GM12878 (cell line): ENCODE measurements at regions not wholly inside any gene's neighbourhood (a gene's known extent, or its start where the extent isn't known, plus 50 kb on each side); places are given as distances from the start of the nearest gene placed in this dataset.

Experiments used
- ATAC-seq: fragments of 200-7000 bp; cut with Tn5 transposase; 3 replicates; pipeline ENCODE4 v1.9.1; 2020; ENCODE audit warnings: mild to moderate bottlenecking, moderate library complexity
- BruUV-seq: library from RNA; stranded (reverse); fragments of 400-500 nt; replicated peaks from 2 replicates; lab custom pipeline; 2021; lab: Mats Ljungman, UMichigan
- CTCF ChIA-PET: fragments of 300-600 bp; sonication (Branson Sonifier 250); formaldehyde crosslinking; extraction: SDS; loops from one replicate; lab custom pipeline; 2021; ENCODE audit warnings: inconsistent platforms; lab: Yijun Ruan, JAX
- POLR2A ChIA-PET: fragments of 350-600 bp; formaldehyde crosslinking; extraction: SDS; loops from one replicate; lab custom pipeline; 2021; ENCODE audit warnings: inconsistent platforms; lab: Charles Lee
- RAD21 ChIA-PET: fragments of 300-600 bp; sonication (Branson Sonifier 250); formaldehyde crosslinking; loops from one replicate; lab custom pipeline; 2023; ENCODE audit warnings: antibody characterized with exemption; ENCODE audit not compliant: unreplicated experiment; lab: Charles Lee
- SMC1A ChIA-PET: fragments of 300-600 bp; sonication (Branson Sonifier 250); formaldehyde crosslinking; loops from one replicate; lab custom pipeline; 2023; ENCODE audit not compliant: unreplicated experiment, uncharacterized antibody; lab: Charles Lee
- DNase-seq: peaks from one replicate; pipeline ENCODE4 v3.0.0-alpha.2; 2011; ENCODE audit warnings: low read depth, low spot score
- FAIRE-seq: peaks from 3 replicates; lab custom pipeline; 2011; peaks lifted over from hg19 to GRCh38; lab: Jason Lieb, UNC
- H2AFZ ChIP-seq: 2 replicates; pipeline ENCODE4 v1.6.0; 2011; ENCODE audit warnings: low read depth, low read length, control low read depth; ENCODE audit not compliant: control insufficient read depth
- H3K27ac ChIP-seq: 2 replicates; pipeline ENCODE4 v1.5.1; 2011; ENCODE audit warnings: control low read depth; ENCODE audit not compliant: control insufficient read depth, insufficient read depth
- H3K27me3 ChIP-seq, 2 experiments: replicated peaks in 1 of 2; 2 replicates each; pipeline versions ENCODE4 v1.6.0 to v1.6.1; 2011; ENCODE audit warnings: low read length in 1 of 2; ENCODE audit not compliant: control insufficient read depth in 2 of 2, insufficient read depth in 2 of 2
- H3K36me3 ChIP-seq, 2 experiments: 2 replicates each; pipeline ENCODE4 v1.5.1; 2011; ENCODE audit warnings: low read length in 1 of 2; ENCODE audit not compliant: control insufficient read depth in 2 of 2, insufficient read depth in 2 of 2
- H3K4me1 ChIP-seq: 2 replicates; pipeline ENCODE4 v1.6.1; 2011; ENCODE audit warnings: mild to moderate bottlenecking, low read length, moderate library complexity, mixed read lengths; ENCODE audit not compliant: control insufficient read depth, insufficient read depth
- H3K4me2 ChIP-seq: 2 replicates; pipeline ENCODE4 v1.6.0; 2011; ENCODE audit warnings: control low read depth; ENCODE audit not compliant: control insufficient read depth, insufficient read depth
- H3K4me3 ChIP-seq: fragments of 200-600 bp; sonication (generic); 2 replicates; pipeline ENCODE4 v1.5.1; 2016
- H3K79me2 ChIP-seq: 2 replicates; pipeline ENCODE4 v1.6.0; 2011; ENCODE audit warnings: low read length; ENCODE audit not compliant: control insufficient read depth, insufficient read depth
- H3K9ac ChIP-seq: 2 replicates; pipeline ENCODE4 v1.8.0; 2011; ENCODE audit warnings: low read length, control low read depth, mixed read lengths; ENCODE audit not compliant: control insufficient read depth, insufficient read depth
- H3K9me3 ChIP-seq: replicated peaks from 3 replicates; pipeline ENCODE4 v1.5.1; 2011; ENCODE audit warnings: mild to moderate bottlenecking, low read length; ENCODE audit not compliant: control insufficient read depth, insufficient read depth
- H4K20me1 ChIP-seq: 2 replicates; pipeline ENCODE4 v1.6.0; 2011; ENCODE audit not compliant: control insufficient read depth, insufficient read depth
- ATF7 ChIP-seq: fragments of 450-650 bp; IDR thresholded peaks from 2 replicates; pipeline ENCODE4 v1.6.1; 2016; ENCODE audit warnings: low read depth, mild to moderate bottlenecking
- BHLHE40 ChIP-seq, 2 experiments: fragments of 450-650 bp in 1 of 2; IDR thresholded peaks; 2 replicates each; pipeline ENCODE4 v1.6.1; 2011 to 2017; ENCODE audit warnings: low read depth in 2 of 2, borderline replicate concordance in 1 of 2, improper control_type of control experiment in 1 of 2, low read length in 1 of 2, mild to moderate bottlenecking in 1 of 2
- CHD4 ChIP-seq: fragments of 200-600 bp; sonication (generic); IDR thresholded peaks from 2 replicates; pipeline ENCODE4 v1.6.1; 2016; ENCODE audit warnings: mild to moderate bottlenecking
- IKZF1 ChIP-seq: fragments of 450-650 bp; conservative IDR thresholded peaks from 2 replicates; pipeline ENCODE4 v1.6.1; 2017; ENCODE audit warnings: antibody characterized with exemption, mild to moderate bottlenecking
- MTA2 ChIP-seq: fragments of 450-650 bp; IDR thresholded peaks from 2 replicates; pipeline ENCODE4 v1.6.1; 2016; ENCODE audit warnings: low read depth, mild to moderate bottlenecking, moderate library complexity
- NBN ChIP-seq: fragments of 450-650 bp; IDR thresholded peaks from 2 replicates; pipeline ENCODE4 v1.6.1; 2016
- POLR2AphosphoS2 ChIP-seq: IDR thresholded peaks from 2 replicates; pipeline ENCODE4 v1.6.1; 2011; ENCODE audit warnings: low read depth, mild to moderate bottlenecking, low read length, improper control_type of control experiment, moderate library complexity
- RAD51 ChIP-seq: fragments of 450-650 bp; IDR thresholded peaks from 2 replicates; pipeline ENCODE4 v1.6.1; 2016; ENCODE audit warnings: moderate library complexity, mild to moderate bottlenecking, inconsistent platforms
- RCOR1 ChIP-seq: conservative IDR thresholded peaks from 2 replicates; pipeline ENCODE4 v1.6.1; 2012; ENCODE audit warnings: low read depth, low read length, improper control_type of control experiment
- SMAD1 ChIP-seq: fragments of 450-650 bp; IDR thresholded peaks from 2 replicates; pipeline ENCODE4 v1.6.1; 2018; ENCODE audit warnings: mild to moderate bottlenecking, low read depth; ENCODE audit not compliant: partially characterized antibody
- SP1 ChIP-seq: IDR thresholded peaks from one replicate; pipeline ENCODE4 v1.6.1; 2011; ENCODE audit warnings: low read depth, low read length
- YBX1 ChIP-seq: fragments of 450-650 bp; IDR thresholded peaks from 2 replicates; pipeline ENCODE4 v1.6.1; 2016; ENCODE audit warnings: antibody characterized with exemption
- ZNF207 ChIP-seq: fragments of 450-650 bp; IDR thresholded peaks from 2 replicates; pipeline ENCODE4 v1.6.1; 2014; ENCODE audit warnings: antibody characterized with exemption, mild to moderate bottlenecking, borderline replicate concordance
- ZNF274 ChIP-seq: IDR thresholded peaks from one replicate; pipeline ENCODE4 v1.8.0; 2011; ENCODE audit not compliant: insufficient read length, insufficient read depth
- WGBS: methylation state at CpG from one replicate; pipeline ENCODE4 v1.1.6; 2016; ENCODE audit warnings: low lambda C conversion rate; ENCODE audit not compliant: insufficient replicate concordance, insufficient coverage; ENCODE audit errors: missing lambda C conversion rate; 5-methylcytosine and 5-hydroxymethylcytosine counted together
- in situ Hi-C: fragments of 300-500 bp; cut with MboI; formaldehyde crosslinking; loops from 9 replicates; pipeline ENCODE4 v1.14.3; 2018; ENCODE audit warnings: mixed read lengths
- intact Hi-C: fragments of 100-400 bp; cut with micrococcal nuclease; formaldehyde crosslinking; loops from one replicate; pipeline ENCODE4 v1.14.2; 2022; ENCODE audit not compliant: unreplicated experiment
- TF ChIP-seq, protein P1 (sequence below): IDR thresholded peaks from 2 replicates; pipeline ENCODE4 v1.6.1; 2012; ENCODE audit warnings: low read length, inconsistent platforms
- TF ChIP-seq, protein P2 (sequence below): IDR thresholded peaks from 2 replicates; pipeline ENCODE4 v1.6.1; 2011; ENCODE audit warnings: mild to moderate bottlenecking, low read depth, low read length, moderate library complexity; ENCODE audit not compliant: insufficient replicate concordance

DNA sequence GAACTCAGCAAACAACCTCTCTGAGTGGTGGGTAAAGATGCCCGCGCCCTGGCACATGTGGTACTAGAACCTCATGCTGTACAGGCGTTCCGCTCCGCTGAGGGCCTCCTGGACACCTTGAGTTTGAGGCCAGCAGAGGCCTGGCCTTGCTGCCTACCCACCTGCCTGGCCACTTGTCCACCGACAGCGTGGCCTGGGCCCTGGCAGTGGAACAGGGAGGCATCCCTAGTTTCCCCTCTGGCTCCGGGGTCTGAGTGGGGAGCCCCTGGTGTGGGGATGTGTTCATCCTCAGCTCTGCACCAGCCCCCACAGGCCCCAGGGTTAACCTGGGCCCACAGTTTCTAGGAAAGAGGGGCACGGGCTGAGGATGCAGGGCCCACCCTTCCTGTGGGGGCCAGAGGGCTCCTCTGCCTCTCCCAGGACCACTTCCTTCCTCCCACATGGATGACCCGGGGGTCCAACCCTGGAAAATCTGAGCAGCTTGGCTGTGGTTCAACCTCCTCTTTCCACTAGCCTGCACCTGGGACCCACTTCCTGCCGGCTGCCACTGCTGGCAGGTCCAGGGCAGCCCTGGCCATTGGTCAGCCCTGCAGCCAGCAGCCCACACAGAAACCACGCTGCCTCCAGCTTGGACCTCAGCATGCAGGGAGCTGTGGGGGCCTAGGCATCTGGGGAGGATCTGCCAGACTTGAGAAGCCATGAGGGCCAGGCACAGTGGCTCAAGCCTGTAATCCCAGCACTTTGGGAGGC is 53.3 kb upstream of the COL18A1 start:
- ATAC-seq = no peak
- ChIA-PET RAD21 (no interaction called here), SMC1A (no interaction called here)
- H3K4me2 ChIP-seq = no peak overlapping the region
- no peaks in the 10 kb centered on the region for H4K20me1 ChIP-seq
- H3K4me1 ChIP-seq = no peaks in the 10 kb centered on the region
- H3K9me3 ChIP-seq = no peaks in the 10 kb centered on the region
- no peak overlapping the region for H3K4me3 ChIP-seq
- no peak for TF ChIP-seq CHD4
- no peak for TF ChIP-seq MTA2
- TF ChIP-seq YBX1 = no peak
- no peak for TF ChIP-seq SP1
- TF ChIP-seq, protein P1, sequence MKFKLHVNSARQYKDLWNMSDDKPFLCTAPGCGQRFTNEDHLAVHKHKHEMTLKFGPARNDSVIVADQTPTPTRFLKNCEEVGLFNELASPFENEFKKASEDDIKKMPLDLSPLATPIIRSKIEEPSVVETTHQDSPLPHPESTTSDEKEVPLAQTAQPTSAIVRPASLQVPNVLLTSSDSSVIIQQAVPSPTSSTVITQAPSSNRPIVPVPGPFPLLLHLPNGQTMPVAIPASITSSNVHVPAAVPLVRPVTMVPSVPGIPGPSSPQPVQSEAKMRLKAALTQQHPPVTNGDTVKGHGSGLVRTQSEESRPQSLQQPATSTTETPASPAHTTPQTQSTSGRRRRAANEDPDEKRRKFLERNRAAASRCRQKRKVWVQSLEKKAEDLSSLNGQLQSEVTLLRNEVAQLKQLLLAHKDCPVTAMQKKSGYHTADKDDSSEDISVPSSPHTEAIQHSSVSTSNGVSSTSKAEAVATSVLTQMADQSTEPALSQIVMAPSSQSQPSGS = no peak
- no peak for TF ChIP-seq BHLHE40 (IDR thresholded peaks at IDR 0.05; ENCODE audit: borderline replicate concordance in 1 of 2, low read depth in 2 of 2, low read length in 1 of 2)
- TF ChIP-seq ZNF207 = no peak
- no peak for TF ChIP-seq ATF7
- no peak for TF ChIP-seq IKZF1
- no peak for TF ChIP-seq ZNF274
- TF ChIP-seq, protein P2, sequence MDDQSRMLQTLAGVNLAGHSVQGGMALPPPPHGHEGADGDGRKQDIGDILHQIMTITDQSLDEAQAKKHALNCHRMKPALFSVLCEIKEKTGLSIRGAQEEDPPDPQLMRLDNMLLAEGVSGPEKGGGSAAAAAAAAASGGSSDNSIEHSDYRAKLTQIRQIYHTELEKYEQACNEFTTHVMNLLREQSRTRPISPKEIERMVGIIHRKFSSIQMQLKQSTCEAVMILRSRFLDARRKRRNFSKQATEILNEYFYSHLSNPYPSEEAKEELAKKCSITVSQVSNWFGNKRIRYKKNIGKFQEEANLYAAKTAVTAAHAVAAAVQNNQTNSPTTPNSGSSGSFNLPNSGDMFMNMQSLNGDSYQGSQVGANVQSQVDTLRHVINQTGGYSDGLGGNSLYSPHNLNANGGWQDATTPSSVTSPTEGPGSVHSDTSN = no peak
- TF ChIP-seq RCOR1 = no peak
- TF ChIP-seq POLR2AphosphoS2 = no peak
- no peak for TF ChIP-seq SMAD1
- no peak for TF ChIP-seq NBN
- TF ChIP-seq RAD51 = no peak
- TF ChIP-seq, all 136 proteins: peak for 0
- 42% methylated on average over 12 of the region's 12 CpGs for WGBS
- no peak overlapping the region for H3K9ac ChIP-seq
- DNase-seq (no peak), FAIRE-seq (no peak)
- H3K36me3 ChIP-seq = no peaks in the 10 kb centered on the region
- no peak overlapping the region for H2AFZ ChIP-seq
- no TSS peak for BruUV-seq
- POLR2A ChIA-PET = no interaction called here
- H3K27me3 ChIP-seq = no peaks in the 10 kb centered on the region; a peak in 1 of 4 replicates
- no peak overlapping the region for H3K27ac ChIP-seq
- H3K79me2 ChIP-seq = no peaks in the 10 kb centered on the region
- intact Hi-C loops (no loop called here), in situ Hi-C loops (no loop called here)
- CTCF ChIA-PET = interaction anchor here (0.7 kb wide), 1 partner anchor 20 kb away, joined by 3 read pairs; no protein-coding TSS in a partner anchor
